T47D (cell line): ENCODE measurements at regions not wholly inside any gene's neighbourhood (a gene's known extent, or its start where the extent isn't known, plus 50 kb on each side); places are given as distances from the start of the nearest gene placed in this dataset.

Experiments used
- DNase-seq, 2 experiments: peaks; one replicate each; pipeline versions ENCODE4 v3.0.0 to v3.0.0-alpha.2; 2011 to 2012; ENCODE audit warnings: low read depth in 1 of 2, low spot score in 1 of 2
- JUND ChIP-seq: IDR thresholded peaks from 2 replicates; pipeline ENCODE4 v1.6.1; 2012; ENCODE audit warnings: low read depth
- in situ Hi-C: cut with HindIII; loops from 2 replicates; pipeline ENCODE4 v1.10.0; 2016; ENCODE audit warnings: low sequenced_read_pairs, low pct_unique_long_range_greater_than_20kb

- DNase-seq = no peak
- in situ Hi-C loops = no loop called here
- TF ChIP-seq JUND = no peak
Observed at GRCh38 chr14:26791117-26791806, 193.4 kb upstream of the NOVA1 start.

DNA sequence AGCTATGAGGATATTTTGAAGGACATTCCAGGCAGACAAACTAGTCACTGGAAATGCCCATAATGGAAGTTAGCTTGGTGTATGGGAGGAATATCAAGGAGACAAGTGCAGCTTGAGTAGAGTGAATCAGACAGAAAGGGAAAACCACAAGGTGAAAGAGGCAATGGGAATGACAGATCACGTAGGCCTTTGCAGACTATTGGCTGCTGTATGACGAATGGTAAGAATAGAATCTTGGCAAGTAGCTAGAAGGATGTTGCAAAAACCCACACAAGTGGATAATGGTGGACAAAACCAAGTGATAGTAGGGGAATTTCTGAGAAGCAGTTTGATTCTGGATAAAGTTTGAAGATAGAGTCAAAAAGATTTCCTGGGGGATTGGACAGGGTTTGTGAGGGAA, 196.9 kb upstream of the NOVA1 start:
- DNase-seq = no peak
- TF ChIP-seq JUND = no peak
- in situ Hi-C loops = no loop called here

DNA sequence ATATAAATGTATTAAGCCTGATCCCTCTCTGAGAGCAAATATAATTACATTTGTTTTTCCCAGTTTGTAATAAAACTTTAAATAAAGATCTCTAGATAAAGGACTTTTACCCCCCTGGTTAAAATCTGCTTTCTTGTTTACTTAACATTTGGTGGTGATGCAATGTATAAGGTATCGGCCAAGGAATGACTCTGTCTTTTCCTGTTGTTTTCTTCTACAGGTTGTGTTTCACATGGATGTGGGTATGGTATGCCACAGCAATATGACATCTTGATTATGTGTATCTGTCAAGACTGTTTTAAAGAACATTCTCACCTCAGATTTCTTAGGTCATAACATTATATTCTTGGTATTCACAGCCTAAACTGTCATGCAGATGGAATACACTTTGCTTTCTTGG, 210.6 kb upstream of the NOVA1 start:
- in situ Hi-C loops = no loop called here
- no peak for DNase-seq
- TF ChIP-seq JUND = no peak

DNA sequence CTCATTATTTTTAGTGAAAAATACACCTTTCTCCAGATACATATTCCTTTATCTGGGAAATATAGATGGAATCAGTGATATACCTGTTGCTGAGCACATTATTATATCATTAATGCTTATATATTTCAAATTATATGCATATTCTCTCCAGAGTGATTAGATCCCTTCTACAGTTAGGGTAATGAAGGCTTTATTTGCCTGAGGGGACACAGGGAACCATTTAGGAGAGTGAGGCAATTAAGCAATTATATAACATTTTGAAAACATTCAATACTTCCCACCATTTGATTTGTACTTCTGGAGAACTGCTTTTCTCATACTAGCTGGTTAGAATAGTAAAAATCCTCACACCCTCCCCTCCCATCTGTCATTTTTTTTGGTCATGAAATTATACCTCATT, 212.8 kb upstream of the NOVA1 start:
- no peak for TF ChIP-seq JUND
- DNase-seq = no peak
- in situ Hi-C loops = no loop called here

DNA sequence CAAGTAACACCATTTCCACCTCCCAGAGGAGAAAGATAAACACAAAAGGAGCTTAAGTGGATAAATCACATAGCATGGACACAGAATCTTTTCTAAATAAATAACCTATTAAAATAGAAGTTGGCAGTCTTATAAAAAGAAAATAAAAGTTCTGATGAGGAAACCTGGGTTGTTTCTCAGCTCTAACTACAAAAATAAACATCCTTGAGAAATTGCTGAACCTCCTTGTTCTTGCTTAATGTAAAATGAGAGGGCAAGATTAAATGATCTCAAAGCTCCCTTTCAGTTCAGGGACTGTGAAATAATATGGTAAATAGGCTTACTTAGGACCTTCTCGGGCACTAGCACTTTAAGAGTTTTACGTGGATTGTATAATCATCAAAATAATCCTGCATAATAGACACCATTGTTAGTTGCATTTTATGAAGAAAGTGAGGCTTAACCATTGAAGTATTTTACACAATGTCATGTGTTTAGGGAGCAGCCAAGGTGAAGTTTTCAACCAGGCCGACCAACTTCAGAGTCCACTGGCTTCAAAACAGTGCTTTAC, 214.0 kb upstream of the NOVA1 start:
- no peak for TF ChIP-seq JUND
- no peak for DNase-seq
- in situ Hi-C loops = no loop called here

DNA sequence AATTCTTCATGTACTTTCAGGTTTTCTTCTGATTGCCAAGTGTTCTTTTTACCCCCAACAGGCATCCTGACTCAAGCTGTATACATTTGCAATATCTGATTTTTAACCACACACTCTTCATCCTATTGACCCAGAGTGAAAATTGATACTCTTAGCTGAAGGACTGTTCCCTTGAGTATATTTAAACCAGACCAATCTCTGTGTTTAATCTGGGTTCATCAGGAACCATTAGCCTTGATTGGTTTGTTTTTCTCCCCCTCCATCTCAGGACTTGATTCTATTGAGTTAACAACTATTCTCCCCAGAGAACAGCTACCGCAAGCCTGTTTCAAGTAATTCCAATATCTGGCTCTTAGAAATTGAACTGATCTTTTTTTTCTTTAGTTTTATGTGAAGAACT, 222.3 kb upstream of the NOVA1 start:
- in situ Hi-C loops = no loop called here
- TF ChIP-seq JUND = no peak
- DNase-seq = no peak

- in situ Hi-C loops = no loop called here
- DNase-seq = no peak
- no peak for TF ChIP-seq JUND
Observed at GRCh38 chr14:26820572-26820971, 222.7 kb upstream of the NOVA1 start.

DNA sequence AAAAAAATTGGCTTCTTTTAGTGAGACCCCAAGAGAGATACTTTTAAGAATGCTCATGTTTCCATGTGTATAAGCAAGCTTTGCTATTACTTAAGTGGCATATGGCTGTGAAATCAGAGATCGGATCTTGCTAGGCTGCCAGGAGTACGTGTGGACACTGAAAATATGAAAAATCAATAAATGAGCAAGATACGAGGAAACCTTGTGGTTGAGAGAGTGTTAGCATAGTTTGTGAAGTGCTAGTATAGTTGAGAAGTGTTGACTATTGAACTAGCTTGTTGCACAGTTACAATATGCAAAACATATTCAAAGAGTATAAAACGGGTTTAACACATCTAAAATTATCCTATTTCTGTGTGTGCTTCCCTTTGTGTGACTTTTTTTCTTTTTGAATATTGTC, 230.9 kb upstream of the NOVA1 start:
- no peak for DNase-seq
- TF ChIP-seq JUND = no peak
- in situ Hi-C loops = no loop called here

DNA sequence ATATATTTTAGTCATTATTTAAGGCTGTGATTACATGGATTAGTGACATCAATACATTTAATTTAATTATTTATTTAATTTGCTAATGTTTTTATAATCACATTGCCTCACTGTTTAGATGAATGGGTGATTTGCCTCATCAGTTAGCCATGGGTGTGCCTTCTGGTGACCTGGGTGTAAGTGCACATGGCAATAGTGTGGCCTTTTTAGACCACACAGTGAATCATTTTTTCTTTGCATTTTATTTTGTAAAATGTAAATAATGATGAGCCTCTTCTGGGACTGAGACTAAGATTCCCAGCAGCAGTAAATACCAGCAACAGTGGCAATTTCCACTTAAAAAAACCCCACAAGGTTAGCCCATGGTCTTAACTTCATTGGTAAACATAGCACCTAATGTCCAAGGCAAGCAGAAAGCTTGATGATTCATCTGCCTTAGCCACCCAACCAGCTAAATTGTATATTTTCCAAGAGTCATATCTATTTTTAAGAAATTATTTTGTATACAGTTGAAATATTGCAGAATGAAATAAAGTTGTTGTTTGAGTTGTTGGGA, 235.9 kb upstream of the NOVA1 start:
- in situ Hi-C loops = no loop called here
- no peak for TF ChIP-seq JUND
- DNase-seq = no peak

- TF ChIP-seq JUND = no peak
- DNase-seq = no peak
- in situ Hi-C loops = no loop called here
Observed at GRCh38 chr14:26835979-26836570, 238.2 kb upstream of the NOVA1 start.

- no peak for TF ChIP-seq JUND
- in situ Hi-C loops = no loop called here
- DNase-seq = no peak
Observed at GRCh38 chr14:26839481-26839880, 241.6 kb upstream of the NOVA1 start.

DNA sequence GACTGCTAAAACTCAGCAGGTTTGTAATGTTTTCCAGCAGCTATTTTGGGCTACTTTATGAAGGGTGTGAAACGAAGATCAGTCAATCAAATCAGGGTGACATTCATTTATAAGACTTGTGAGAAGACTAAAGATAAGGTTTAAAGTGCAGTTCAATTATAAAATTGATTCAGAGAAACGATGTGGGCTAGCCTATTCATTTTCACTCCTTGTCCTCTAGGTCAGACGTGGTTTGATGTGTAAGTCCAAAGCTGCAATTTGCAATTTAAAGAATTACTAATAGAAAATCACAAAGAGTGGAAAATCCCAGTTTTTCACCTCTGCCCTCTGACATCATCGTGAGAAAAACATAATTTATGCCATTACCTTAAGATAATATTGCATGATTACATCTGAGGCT, 243.5 kb upstream of the NOVA1 start:
- no peak for TF ChIP-seq JUND
- in situ Hi-C loops = no loop called here
- no peak for DNase-seq
